HG03196 (cell line): ENCODE measurements at regions not wholly inside any gene's neighbourhood (a gene's known extent, or its start where the extent isn't known, plus 50 kb on each side); places are given as distances from the start of the nearest gene placed in this dataset.

Experiments used
- ATAC-seq: cut with Tn5 transposase; IDR thresholded peaks from one replicate; pipeline ENCODE4 v1.9.1; 2021; ENCODE audit not compliant: unreplicated experiment

- ATAC-seq = no peak
These were observed 568.0 kb upstream of the AADAT start for GRCh38 chr4:170657761-170658160.

DNA sequence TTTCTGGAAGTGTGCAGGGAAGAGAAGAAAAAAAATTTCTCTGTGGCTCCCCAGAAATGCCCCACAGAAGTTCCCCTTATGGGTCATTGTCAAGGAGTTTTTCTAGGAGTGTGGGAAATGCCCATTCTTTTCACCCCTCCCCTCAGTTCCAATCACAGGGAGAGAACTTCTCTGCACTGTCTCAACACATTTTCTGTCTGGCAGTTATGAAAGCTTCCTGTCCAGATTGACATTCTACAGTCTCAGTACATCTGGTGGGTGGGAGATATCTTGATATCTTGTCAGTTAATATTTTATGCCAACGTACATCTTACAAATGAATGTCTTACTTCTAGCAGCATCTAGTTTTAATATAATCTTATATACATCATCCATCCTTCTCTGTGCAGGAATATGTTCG is 566.8 kb upstream of the AADAT start:
- no peak for ATAC-seq

GRCh38 chr4:170652571-170652970 is 562.8 kb upstream of the AADAT start:
- ATAC-seq = no peak

GRCh38 chr4:170651786-170652185 is 562.0 kb upstream of the AADAT start:
- no peak for ATAC-seq

- no peak for ATAC-seq
These were observed 537.7 kb upstream of the AADAT start for GRCh38 chr4:170627418-170627817.

- no peak for ATAC-seq
These were observed 534.1 kb upstream of the AADAT start for GRCh38 chr4:170623899-170624298.

DNA sequence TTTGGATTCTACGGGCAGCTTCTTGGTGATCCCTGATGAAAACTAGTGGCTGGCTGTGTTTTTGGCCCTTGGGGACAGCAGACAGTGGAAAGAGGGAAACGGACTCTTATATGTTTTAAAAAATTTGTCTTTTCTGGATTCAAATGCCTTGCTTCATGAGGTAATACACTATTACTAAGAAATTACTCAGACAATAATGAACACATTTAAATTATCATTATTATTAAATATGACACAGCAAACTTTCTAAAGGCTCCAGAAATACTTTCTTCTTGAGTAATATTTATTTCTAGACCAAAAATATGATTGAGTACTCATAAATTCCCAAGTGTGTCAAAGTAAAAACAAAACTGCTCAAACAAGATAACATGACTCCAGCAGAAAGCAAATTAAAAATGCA is 520.7 kb upstream of the AADAT start:
- ATAC-seq = no peak

- no peak for ATAC-seq
These were observed 510.1 kb upstream of the AADAT start for GRCh38 chr4:170599894-170600293.

GRCh38 chr4:170591076-170591475 is 501.3 kb upstream of the AADAT start:
- ATAC-seq = no peak

DNA sequence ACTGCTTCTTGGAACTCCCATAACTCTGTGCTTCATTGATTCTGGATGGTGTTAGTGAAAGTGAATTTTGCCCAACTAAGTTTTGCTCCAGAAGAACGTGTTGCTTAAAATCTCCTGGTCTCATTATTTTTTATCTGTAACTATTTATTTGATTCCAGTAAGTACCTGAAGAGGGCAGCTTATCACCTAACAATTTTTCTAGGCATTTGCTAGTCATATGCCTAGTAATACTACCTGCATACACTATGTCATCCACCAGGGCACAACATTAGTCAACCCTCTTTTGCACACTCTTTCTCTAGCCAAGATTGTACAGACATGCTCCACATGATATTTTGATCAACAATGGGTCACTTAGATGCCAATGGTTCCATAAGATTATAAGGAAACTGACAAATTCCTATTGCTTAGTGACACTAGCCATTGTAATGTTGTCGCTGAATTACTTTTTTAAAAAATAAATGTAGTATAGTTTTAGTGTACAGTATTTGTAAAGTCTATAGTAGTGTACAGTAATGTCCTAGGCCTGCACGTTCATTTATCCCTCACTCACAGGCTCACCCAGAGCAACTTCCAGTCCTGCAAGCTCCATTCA is 499.9 kb upstream of the AADAT start:
- peak; percentile 92 for ATAC-seq

GRCh38 chr4:170581969-170582368 is 492.2 kb upstream of the AADAT start:
- no peak for ATAC-seq

DNA sequence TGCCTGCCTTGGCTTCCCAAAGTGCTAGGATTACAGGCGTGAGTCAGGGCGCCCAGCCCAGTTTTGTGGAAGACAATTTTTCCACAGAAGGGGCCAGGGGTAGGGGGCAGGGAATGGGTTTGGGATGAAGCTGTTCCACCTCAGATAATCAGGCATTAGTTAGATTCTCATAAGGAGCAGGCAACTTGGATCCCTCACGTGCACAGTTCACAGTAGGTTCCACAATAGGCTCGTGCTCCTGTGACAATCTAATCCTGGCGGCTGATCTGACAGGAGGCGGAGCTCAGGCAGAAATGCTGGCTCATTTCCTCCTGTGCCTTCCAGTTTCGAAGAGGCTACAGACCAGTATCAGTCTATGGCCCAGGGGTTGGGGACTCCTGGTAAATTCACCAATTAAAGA is 491.6 kb upstream of the AADAT start:
- no peak for ATAC-seq

DNA sequence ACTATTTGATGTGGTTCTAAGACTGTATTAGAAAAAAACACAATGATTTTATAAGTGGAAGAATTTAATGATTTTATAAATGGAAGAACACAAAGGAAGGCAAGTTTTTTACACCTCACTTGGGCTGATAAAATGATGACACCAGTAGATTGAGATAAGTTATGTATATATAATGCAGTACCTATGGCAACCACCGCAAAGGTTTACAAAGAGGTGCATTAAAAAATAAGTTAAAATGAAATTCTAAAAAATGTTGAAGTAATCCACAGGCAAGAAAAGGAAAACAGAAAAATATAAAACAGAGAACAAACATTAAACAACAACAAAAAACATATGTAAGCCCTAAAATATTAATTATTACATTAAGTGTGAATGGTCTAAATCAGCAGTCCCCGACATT is 490.9 kb upstream of the AADAT start:
- ATAC-seq = no peak

DNA sequence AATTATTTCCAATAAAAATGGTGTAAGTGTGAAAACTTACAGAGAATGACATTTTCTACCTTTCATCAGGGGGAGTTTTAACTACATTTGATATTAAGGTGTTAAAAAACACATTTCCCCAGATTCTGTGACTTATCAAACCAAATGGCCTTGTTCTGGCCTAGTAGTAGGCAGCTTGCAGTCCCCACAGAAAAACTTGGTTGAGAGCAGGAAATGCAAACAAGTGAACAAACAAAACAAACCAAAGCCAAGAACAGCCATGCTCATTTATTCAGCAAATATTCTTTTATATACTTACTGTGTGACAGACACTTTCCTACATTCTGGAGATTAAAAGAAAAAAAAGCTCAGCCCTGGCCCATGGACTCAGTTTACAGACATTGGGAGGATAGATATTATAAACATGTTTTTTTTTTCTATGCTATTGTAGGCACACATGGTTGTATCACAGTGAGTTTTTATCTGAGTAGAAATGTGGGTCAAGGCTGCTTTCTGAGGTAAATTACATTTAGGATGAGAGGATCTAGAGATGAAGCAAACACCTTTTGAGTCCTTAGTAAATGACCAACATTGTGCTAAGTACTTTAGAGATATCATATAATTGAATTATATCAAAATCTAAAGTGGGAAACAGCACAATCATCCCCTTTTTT is 449.2 kb upstream of the AADAT start:
- no peak for ATAC-seq

- no peak for ATAC-seq
These were observed 440.3 kb upstream of the AADAT start for GRCh38 chr4:170529748-170530722.

- ATAC-seq = no peak
These were observed 436.7 kb upstream of the AADAT start for GRCh38 chr4:170526471-170526870.

GRCh38 chr4:170522427-170522970 is 432.7 kb upstream of the AADAT start:
- no peak for ATAC-seq

DNA sequence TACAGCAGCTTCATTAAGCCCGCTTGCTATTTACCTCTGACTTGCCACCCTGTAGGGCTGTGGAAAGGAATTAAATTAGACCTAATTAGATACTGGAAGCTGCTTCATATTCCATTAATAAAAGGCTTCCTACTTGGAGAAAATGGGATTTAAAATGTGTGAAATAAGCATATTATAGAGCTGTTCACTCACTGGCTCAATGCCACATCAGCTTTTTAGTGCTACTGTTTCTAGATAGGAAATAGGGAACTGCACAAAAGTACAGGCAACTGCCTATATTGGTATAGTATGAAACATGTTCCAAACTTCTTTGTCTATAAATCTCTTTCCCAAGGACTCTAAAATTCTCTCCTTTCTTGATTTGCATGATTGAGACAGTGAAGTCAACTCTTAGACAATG is 407.9 kb upstream of the AADAT start:
- no peak for ATAC-seq

- peak; percentile 83 for ATAC-seq
These were observed 407.4 kb upstream of the AADAT start for GRCh38 chr4:170497112-170497511.

- no peak for ATAC-seq
These were observed 402.2 kb upstream of the AADAT start for GRCh38 chr4:170491981-170492380.

DNA sequence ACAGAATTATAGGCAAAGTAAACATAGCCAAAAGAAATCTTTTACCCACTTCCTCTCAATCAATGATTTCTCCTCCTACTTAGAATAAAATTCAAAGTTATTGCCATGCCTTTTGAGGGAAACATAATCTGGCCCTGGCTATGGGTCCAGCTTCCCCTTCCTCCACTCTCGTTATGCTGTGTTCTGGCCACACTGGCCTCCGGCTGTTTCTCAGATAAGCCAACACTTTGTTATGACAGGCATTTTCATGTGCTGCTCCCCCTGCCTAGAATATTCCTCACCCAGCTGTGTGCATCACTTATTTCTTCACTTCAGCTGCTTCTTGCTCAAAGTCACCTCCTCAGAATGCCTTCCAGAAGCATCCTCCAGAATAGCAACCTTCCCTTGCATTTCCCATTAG is 386.6 kb upstream of the AADAT start:
- no peak for ATAC-seq

GRCh38 chr4:170465429-170465828 is 375.7 kb upstream of the AADAT start:
- ATAC-seq = no peak
